GM18505 (cell line): ENCODE measurements at regions not wholly inside any gene's neighbourhood (a gene's known extent, or its start where the extent isn't known, plus 50 kb on each side); places are given as distances from the start of the nearest gene placed in this dataset.

ENCODE experiments used
- ATAC-seq: cut with Tn5 transposase; IDR thresholded peaks from one replicate; pipeline ENCODE4 v1.9.1; 2021; ENCODE audit not compliant: unreplicated experiment
- POLR2A ChIP-seq: IDR thresholded peaks from 4 replicates; pipeline ENCODE4 v1.6.1; 2011; ENCODE audit warnings: borderline replicate concordance; ENCODE audit not compliant: insufficient read depth, insufficient read length; ENCODE audit errors: extremely low read depth

GRCh38 chr6:145067430-145067829, 667.9 kb downstream of the EPM2A start:
- TF ChIP-seq POLR2A: no peak
- no peak for ATAC-seq

GRCh38 chr6:145068577-145068976, 666.7 kb downstream of the EPM2A start:
- ATAC-seq: no peak
- TF ChIP-seq POLR2A: no peak

GRCh38 chr6:145069966-145070365, 665.4 kb downstream of the EPM2A start:
- no peak for ATAC-seq
- no peak for TF ChIP-seq POLR2A

GRCh38 chr6:145070791-145071190, 664.5 kb downstream of the EPM2A start:
- no peak for ATAC-seq
- TF ChIP-seq POLR2A: no peak

DNA sequence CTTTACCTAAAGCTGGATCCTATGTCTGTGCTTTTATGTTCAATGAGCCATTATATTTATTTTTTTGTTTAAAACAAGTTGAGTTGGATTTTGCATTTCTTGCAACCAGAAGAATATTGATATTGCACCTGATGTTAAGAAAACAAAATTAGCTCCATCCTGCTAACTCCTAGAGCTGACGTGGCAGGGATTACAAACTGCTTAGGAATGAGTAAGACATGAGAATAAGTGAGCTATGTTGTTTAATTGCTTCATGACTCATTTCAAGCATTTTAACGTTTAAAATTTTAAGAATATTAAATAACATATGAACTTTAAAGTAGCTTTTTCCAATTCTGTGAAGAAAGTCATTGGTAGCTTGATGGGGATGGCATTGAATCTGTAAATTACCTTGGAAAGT, 663.5 kb downstream of the EPM2A start:
- TF ChIP-seq POLR2A: no peak
- no peak for ATAC-seq

DNA sequence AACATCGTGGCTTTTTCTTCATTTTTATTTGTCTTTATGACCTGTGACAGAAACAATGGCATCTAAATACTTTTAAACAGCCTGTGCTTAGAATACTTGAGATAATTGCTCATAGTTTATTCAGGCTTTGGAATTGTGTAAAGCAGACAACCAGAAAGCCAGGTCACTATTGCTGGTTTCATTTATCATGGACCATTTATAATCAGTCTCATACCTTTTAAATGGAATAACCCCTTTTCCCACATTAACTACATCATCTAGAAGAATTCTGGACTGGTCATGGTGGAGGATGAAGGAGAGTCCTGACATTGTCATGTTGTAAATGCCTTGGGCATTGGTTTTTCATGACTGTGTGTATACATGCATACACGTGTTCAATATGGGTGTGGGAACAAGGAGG, 661.5 kb downstream of the EPM2A start:
- TF ChIP-seq POLR2A: no peak
- no peak for ATAC-seq

DNA sequence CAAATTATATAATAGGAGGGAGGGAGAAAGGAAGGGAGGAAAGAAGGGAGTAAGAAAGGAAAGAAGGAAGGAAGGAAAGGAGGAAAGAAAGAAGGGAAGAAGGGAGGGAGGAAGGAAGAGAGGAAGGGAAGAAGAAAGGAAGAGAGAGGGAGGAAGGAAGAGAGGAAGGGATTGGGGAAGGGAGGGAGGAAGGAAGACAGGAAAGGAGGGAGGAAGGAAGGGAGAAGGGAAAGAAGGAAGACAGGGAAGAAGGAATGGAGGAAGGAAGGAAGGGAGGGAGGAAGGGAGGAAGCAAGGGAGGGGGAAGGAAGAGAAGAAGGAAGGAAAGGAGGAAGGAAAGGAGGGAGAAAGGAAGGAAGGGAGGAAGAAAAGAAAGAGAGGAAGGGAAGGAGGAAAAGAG, 660.5 kb downstream of the EPM2A start:
- ATAC-seq: no peak
- no peak for TF ChIP-seq POLR2A

DNA sequence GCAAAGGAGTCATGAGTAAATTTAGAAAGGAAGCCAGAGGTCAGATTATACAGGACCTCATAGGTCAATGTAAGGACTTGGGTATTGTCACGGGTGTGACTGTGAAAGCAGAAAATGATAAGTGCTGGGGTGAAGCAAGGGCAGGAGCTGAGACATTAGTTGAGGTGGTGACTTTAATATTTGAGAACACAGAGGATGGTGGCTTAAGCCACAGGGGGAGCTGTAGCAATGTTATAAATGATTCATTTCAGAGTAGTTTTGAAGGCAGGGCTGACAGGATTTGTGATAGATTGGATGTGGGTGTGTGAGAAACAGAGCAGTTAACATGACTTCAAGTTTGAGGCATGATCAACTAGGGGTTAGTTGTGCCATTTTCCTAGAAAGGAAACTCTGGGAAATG, 659.9 kb downstream of the EPM2A start:
- no peak for ATAC-seq
- no peak for TF ChIP-seq POLR2A

DNA sequence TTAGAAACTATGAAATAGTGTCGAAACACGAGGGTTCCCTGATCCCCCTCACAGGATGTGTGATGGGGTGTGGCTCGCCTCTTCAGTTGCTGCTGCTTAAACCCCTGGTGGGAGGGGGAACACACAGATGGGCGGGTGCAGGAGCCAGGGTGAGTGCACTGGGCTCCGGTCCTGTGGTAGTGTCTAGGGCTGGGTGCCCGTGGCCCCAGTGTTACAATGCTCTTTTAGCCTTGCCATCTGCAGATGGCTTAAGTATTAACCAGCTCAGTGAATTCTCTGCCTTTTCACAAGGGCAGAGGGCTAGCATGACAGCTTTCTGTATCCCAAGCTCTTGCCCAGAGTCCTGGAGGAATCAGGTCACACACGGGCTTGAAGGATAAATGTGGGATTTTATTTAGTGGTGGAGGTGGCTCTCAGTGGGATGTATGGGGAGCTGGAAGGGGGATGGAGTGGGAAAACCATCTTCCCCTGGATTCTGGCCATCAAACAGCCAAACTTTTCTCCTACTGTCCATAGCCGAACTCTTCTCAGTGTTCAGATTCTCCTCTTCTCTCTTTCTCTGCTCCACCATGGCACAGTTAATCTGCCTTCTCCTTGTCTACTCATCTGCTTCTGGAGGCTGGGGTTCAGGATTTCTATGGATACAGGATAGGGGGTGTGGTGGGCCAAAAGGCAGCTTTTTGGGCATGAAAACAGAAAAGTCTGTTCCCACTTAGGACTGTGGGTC, 659.0 kb downstream of the EPM2A start:
- no peak for TF ChIP-seq POLR2A
- ATAC-seq: no peak

GRCh38 chr6:145077382-145077781, 657.9 kb downstream of the EPM2A start:
- no peak for ATAC-seq
- no peak for TF ChIP-seq POLR2A

- no peak for ATAC-seq
- TF ChIP-seq POLR2A: no peak
Observed at GRCh38 chr6:145080651-145081050, 654.7 kb downstream of the EPM2A start.

GRCh38 chr6:145081677-145082076, 653.6 kb downstream of the EPM2A start:
- no peak for ATAC-seq
- no peak for TF ChIP-seq POLR2A

DNA sequence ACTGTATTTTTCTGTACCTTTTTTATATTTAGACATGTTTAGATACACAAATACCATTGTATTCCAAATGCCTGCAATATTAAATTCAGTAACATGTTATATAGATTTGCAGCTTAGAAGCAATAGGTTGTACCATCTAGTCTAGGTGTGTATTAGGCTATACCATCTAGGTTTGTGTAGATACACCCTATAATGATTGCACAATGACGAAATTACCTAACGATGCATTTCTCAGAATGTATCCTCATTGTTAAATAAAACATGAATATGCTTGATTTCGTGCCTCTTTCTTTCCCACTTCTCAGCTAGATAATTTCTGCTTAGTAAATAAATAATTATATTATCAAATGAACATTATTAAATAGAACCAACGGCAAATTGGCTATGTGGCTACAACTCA, 653.0 kb downstream of the EPM2A start:
- no peak for ATAC-seq
- no peak for TF ChIP-seq POLR2A

DNA sequence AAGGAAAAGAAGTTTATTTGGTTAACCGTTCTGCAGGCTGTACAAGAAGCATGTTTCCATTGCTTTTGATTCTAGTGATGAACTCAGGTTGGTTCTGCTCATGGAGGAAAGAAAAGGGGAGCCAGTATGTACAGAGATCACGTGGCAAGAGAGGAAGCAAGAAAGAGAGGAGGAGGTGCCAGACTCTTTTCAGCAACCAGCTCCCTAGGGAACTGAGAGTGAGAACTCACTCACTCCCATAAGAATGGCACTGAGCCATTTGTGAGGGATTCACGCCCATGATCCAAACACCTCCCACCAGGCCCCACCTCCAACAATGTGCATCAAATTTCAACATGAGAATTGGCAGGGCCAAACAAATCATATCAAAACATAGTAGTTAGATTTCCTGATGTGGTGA, 649.1 kb downstream of the EPM2A start:
- ATAC-seq: no peak
- no peak for TF ChIP-seq POLR2A

DNA sequence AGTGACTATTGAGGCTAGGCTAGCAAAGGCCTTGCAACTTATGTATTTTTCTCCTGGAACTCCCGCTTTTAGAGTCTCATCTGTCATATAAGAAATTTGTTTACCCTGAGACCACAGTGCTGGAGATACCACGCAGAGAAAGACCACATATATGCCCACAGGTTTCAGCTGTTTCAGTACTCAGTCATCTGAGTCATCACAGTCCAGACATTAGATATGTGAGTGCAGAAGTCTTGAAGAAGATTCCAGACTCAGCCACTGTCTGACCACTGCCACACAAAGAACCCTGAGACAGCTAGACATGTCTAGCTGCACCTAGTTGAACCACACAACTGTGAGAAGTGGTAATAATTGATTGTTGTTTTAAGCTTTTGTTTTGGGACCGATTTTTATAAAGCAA, 648.3 kb downstream of the EPM2A start:
- no peak for TF ChIP-seq POLR2A
- no peak for ATAC-seq
